ELR (cell line): ENCODE measurements at regions not wholly inside any gene's neighbourhood (a gene's known extent, or its start where the extent isn't known, plus 50 kb on each side); places are given as distances from the start of the nearest gene placed in this dataset.

Experiments used
- DNase-seq: peaks from one replicate; pipeline ENCODE4 v3.0.0-alpha.2; 2015; ENCODE audit warnings: low read depth

- no peak for DNase-seq
Measured at GRCh38 chr11:112751772-112752171, 209.4 kb upstream of the NCAM1 start.

GRCh38 chr11:112752563-112752962 lies 208.7 kb upstream of the NCAM1 start:
- DNase-seq, result no peak

- no peak for DNase-seq
Measured at GRCh38 chr11:112753706-112754105, 207.5 kb upstream of the NCAM1 start.

DNA sequence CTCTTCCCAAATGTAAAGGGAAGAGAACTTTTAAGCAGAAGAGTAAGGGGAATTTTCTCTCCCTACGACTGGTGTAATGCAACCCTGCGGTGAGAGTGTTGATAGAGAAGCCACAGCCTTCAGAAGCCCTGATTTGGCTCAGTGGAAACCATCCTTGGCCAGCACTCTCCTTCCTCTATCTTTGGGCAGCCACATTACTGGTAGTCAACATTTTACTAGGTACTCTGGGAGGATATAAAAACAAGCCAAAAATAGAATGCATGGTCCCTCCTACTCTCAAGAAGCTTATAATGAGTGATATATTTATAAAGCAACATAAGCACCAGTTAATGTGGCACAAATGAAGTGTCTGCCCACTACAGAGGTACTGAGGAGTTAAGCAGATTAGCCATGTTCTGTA lies 201.8 kb upstream of the NCAM1 start:
- no peak for DNase-seq

- no peak for DNase-seq
Measured at GRCh38 chr11:112760396-112761059, 200.7 kb upstream of the NCAM1 start.

GRCh38 chr11:112761911-112762706 lies 199.1 kb upstream of the NCAM1 start:
- DNase-seq, result no peak

DNA sequence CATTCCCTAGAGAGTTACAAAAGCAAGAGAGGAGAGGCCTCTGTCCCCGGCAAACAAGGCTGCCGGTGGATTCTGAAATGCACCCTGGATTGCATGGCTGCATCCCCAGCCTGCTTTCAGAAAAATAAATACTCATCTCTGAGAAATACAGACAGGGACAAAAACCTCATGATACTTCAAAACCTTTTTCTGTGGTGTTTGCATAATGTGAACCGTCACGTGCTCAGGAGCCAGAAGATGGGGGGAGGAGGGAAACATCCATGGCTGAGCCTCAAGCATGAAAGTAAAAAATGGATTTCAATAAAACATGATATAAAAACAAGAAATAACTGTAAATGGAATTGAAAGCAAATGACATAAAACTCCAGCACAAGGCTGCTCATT lies 198.5 kb upstream of the NCAM1 start:
- no peak for DNase-seq

DNA sequence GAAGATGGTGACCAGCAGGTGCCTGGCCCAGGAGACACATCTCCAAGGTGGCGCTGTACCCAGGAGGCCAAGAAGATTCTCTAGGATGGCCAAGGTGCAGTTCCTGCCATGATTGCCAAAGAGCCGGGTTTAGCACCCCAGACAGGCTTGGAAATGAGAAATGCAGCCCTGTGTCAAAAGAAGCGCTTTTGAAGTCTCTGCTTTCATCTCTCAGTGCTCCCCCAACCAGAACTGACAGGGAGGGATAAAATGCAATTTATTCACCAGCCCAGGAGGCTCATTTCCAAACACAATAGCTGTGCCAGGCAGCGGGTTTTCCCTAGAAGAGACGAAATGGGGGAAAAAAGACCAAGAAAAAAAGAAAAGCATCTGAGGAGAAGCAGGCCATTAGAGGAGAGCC lies 195.9 kb upstream of the NCAM1 start:
- no peak for DNase-seq

DNA sequence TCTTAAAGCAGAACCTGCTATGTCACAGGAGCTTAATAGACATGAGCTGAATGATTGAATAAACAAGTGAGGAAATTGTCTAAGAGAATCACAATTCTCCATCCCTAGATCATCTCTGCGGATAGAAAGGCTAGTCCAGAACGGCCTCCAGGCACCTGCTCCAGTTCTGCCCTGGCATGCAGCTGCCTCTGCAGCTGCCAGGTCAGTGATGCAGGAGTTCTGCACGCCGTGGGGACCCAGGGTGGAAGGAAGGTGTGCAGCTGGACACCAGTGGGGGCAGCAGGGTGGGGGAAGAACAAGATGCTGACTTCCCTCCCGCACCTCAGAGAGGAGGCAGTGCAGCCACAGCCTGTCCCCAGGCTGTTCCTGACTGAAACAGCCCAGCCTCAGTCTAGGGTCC lies 192.1 kb upstream of the NCAM1 start:
- DNase-seq, result no peak

- DNase-seq, result no peak
Measured at GRCh38 chr11:112769584-112769983, 191.6 kb upstream of the NCAM1 start.

- no peak for DNase-seq
Measured at GRCh38 chr11:112770033-112770432, 191.2 kb upstream of the NCAM1 start.

GRCh38 chr11:112770487-112770886 lies 190.7 kb upstream of the NCAM1 start:
- DNase-seq, result no peak

DNA sequence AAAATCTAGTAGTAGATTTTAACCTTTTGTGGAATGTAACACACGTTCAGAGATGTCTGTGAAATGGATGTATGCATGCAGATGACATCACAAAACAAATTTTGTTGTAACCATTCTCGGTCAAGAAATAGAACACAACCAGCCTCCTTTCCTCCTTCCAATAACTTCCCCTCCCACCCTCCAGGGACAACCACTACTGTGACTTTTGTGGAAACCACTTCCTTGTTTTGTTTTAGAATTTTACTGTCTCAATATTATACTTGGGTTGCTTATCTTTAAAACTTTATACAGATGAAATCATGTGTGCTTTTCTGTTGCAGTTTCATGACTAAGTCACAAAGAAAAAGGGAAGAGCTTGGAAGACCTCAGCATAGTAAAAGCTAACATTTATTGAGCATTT lies 189.4 kb upstream of the NCAM1 start:
- DNase-seq, result no peak

DNA sequence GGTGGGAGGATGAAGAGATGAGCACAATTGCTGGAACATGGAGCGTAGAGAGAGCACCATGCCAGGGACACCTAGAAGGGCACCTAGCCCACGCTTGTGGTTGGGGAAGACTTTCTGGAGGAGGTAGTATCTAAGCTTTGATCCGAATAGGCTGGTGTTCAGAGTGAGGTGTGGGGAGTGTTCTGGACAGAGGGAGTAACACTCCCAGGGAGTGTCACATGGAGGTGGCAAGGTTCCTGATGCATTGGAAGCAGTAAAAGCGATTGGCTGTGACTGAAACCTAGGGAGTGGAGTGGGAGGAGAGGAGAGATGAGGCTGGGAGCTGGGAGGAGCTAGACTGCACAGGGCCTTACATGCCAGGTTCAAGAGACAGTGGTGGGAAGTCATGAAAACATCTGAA lies 188.0 kb upstream of the NCAM1 start:
- no peak for DNase-seq

DNA sequence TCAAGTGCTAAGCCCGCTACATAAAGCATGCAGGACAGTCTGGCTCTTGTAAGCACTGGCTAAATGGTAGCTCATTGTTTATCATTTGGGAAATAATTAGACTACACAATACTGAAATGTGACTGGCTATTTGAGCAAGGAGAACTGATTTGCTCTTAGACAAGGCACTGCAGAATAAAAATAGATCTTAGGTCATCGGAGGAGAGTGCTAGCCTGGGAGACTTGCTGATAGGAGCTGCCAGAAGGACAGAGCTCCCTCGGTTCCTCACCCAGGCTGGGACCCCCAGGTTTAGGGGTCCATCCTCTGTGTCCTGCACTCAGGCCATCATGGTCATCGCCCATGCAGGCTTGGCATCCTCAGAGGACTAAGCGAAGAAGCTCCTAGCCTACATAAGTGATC lies 184.4 kb upstream of the NCAM1 start:
- DNase-seq, result no peak

GRCh38 chr11:112777283-112777751 lies 183.9 kb upstream of the NCAM1 start:
- DNase-seq, result no peak

DNA sequence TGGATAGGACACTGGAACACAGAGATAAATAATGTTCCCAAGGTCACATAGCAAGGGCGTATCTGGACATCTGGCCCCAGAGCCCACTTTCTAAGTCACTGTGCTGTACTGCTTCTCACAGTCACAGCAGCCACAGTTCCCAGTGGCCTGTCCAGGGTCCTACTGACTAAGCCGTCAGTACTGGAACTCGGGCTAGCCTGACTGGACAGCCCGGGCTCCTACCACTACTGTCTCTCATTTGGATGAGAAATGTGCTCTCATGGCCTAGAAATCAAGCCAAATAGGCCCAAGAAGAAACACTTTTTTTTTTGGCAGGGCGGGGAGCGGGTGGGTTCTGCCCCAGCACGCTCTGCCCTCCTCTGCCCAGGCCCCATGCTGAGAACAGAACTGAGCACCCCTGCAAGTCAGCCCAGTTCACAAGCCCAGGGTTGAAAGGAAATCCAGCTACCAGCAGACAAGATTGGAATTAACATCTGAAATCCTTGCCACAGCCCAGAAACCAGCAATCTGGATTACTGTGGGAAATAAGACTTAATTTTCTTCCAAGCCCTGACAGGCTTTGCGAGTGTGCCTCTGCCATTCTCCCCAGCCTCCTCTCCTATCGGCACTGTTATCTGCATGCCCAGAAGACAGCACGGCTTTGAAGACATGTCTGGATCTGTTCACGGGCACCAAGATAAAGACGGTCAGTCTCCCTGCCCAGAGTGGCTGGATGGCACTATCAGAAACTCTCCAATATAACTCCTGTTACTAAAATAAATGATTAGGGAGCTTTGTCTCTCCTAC lies 182.9 kb upstream of the NCAM1 start:
- no peak for DNase-seq

DNA sequence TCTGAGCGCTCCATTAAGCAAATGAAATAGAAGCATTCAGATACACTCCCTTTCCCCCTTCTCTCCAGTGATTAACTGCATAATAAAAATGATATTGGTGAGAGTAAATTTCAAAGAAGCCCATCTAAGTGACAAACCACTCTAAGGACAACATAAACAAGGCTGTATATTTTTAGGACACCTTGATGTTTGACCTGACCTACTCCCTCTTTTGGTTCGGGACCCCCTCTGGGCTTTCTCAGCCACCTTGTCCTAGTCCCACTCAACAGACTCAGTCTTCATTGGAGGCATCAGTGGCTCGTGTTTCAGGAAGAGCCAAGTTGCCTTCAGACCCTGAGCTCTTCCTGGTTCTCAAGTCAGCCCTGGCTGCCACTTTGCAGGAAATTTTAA lies 182.3 kb upstream of the NCAM1 start:
- DNase-seq, result no peak

DNA sequence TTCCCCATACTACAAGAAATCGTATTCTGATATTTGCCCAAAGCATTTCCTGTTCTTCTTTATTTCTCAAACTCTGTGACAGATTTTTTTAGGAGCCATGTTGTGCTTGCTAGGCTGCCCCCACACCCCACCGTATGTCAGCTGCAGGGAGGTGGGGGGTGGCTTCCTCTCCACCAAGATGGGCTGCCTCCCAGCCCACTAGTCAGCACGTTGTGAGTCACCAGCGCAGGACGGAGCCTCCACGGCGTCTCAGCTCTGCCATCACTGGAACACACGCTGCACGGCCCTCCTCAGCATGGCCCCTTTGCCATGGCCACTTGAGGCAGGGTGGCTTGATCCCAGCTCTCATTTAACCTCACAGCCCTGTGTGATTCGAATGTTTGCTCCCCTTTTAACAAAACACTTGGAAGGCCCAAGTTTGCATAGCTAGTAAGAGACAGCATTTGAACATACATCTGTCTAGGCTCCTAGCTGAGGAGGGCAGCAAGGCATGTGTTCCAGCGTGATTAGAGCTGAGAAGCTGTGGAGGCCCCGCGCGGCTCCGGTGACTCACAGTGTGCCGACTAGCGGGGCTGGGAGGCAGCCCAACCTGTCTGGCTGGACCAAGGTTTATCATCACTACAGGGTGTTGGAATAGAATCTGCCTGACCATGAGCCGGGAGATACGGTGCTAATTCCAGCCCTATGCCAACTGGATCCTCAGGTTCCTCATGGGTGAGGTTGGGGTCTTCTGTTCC lies 180.7 kb upstream of the NCAM1 start:
- no peak for DNase-seq

DNA sequence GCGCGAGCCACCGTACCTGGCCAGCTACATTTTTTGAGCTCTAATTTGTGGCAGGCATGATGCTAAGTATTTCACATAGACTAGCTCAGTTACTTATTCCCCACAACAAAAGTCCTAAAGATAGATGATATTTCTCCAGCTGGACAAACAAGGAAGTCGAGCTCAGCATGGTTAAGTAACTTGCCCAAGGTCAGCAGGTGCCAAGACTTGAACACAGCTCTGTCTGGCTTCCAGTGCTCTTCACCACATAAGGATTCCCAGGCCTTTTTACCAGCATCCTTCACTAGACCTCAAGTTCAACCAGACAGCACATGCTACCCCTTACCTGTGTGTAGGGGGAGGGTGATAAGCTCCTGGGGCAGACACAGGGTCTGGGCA lies 177.3 kb upstream of the NCAM1 start:
- DNase-seq, result no peak

GRCh38 chr11:112784323-112785073 lies 176.7 kb upstream of the NCAM1 start:
- DNase-seq, result no peak

DNA sequence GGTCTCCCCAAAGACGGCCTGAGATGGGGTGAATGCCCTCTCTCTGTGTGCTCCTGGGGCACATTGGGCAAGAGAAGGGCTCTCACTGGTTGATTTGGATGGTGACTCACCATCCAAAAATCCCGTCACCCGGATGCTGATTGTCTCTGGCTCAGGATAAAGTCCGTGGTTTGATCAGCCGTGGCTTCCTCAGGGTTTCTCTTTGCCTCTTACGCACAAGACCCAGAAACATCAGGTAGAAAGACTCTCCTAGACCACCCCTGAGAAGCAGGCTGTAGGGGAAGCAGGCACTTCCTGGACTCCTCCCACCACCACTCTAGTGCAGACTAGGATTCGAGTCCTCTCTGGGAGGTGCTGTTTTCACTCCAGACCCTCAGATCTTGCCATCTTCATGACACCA lies 176.1 kb upstream of the NCAM1 start:
- DNase-seq, result no peak
